Spleen (tissue), 11 donors: ENCODE measurements at regions not wholly inside any gene's neighbourhood (a gene's known extent, or its start where the extent isn't known, plus 50 kb on each side); places are given as distances from the start of the nearest gene placed in this dataset.

Source experiments
- DNase-seq: peaks from one replicate; pipeline ENCODE4 v3.0.0-alpha.2; 2020
- H3K27ac ChIP-seq, 8 donors: fragments of 200-600 bp; sonication (generic) in 7 of 8; 1 replicate in 4 of 8; 2 replicates in 4 of 8; pipeline versions ENCODE4 v1.5.0 to v1.8.0; 2016 to 2021; ENCODE audit warnings: inconsistent platforms in 4 of 8, mild to moderate bottlenecking in 4 of 8, moderate library complexity in 1 of 8
- H3K27me3 ChIP-seq, 7 donors: fragments of 200-600 bp; sonication (generic) in 6 of 7; replicated peaks in 1 of 7; 1 replicate in 4 of 7; 2 replicates in 3 of 7; pipeline versions ENCODE4 v1.5.0 to v1.8.0; 2016 to 2021; ENCODE audit warnings: inconsistent platforms in 3 of 7, mild to moderate bottlenecking in 1 of 7
- H3K36me3 ChIP-seq, 6 donors: fragments of 200-600 bp; sonication (generic) in 5 of 6; 1 replicate in 4 of 6; 2 replicates in 2 of 6; pipeline versions ENCODE4 v1.5.0 to v1.8.0; 2016 to 2021; ENCODE audit warnings: inconsistent platforms in 2 of 6
- H3K4me1 ChIP-seq, 6 donors: fragments of 200-600 bp; sonication (generic) in 5 of 6; 1 replicate in 3 of 6; 2 replicates in 3 of 6; pipeline versions ENCODE4 v1.5.0 to v1.8.0; 2016 to 2021; ENCODE audit warnings: inconsistent platforms in 3 of 6
- H3K4me3 ChIP-seq, 8 donors: fragments of 200-600 bp; sonication (generic) in 7 of 8; 1 replicate in 4 of 8; 2 replicates in 4 of 8; pipeline versions ENCODE4 v1.5.0 to v1.8.0; 2016 to 2021; ENCODE audit warnings: inconsistent platforms in 4 of 8, mild to moderate bottlenecking in 4 of 8, moderate library complexity in 2 of 8
- H3K9me3 ChIP-seq, 8 donors: fragments of 200-600 bp; sonication (generic) in 7 of 8; 1 replicate in 4 of 8; 2 replicates in 4 of 8; pipeline versions ENCODE4 v1.5.0 to v1.8.0; 2016 to 2021; ENCODE audit warnings: inconsistent platforms in 4 of 8
- CTCF ChIP-seq, 11 experiments: fragments of 200-600 bp in 7 of 11; fragments of 450-650 bp in 4 of 11; sonication (generic) in 4 of 11; IDR thresholded peaks in 8 of 11; conservative IDR thresholded peaks in 3 of 11; 1 replicate in 7 of 11; 2 replicates in 4 of 11; pipeline versions ENCODE4 v1.4.0 to v1.8.0; 2016 to 2021; ENCODE audit warnings: antibody characterized with exemption in 11 of 11, inconsistent platforms in 4 of 11, mild to moderate bottlenecking in 1 of 11
- POLR2A ChIP-seq, 3 donors: fragments of 450-650 bp; IDR thresholded peaks; one replicate each; pipeline ENCODE4 v1.5.1; 2017; ENCODE audit warnings: antibody characterized with exemption in 3 of 3, mild to moderate bottlenecking in 1 of 3
- POLR2AphosphoS5 ChIP-seq, 3 donors: sonication (generic); formaldehyde crosslinking; IDR thresholded peaks; one replicate each; pipeline ENCODE4 v1.5.1; 2017; ENCODE audit warnings: antibody characterized with exemption in 3 of 3
- WGBS, 5 donors: extraction: QIAGEN DNeasy Blood & Tissue Kit in 3 of 5; methylation state at CpG; one replicate each; pipeline versions ENCODE4 v1.1.5 to v1.1.7; 2013 to 2018; 5-methylcytosine and 5-hydroxymethylcytosine counted together
- intact Hi-C: fragments of 100-400 bp; cut with DNase I; formaldehyde crosslinking; loops from one replicate; pipeline ENCODE4 v1.15.0; 2023; ENCODE audit warnings: low total_unique reads
- donor health status: healthy with polysubstance abuse.
- donor health status: DM: no; HTN: no; CAD: no; lungs with moderate emphysema.
- donor health status: DM: no; HTN: no; CAD: no.
- donor health status: Bipolar disorder and iron deficiency.
- donor health status: healthy.
- donor health status: DM: no; HTN: no; CAD: no.
- donor health status: DM: yes; HTN: yes; CAD: no.

- Histone ChIP-seq H3K27ac (no peak overlapping the region), H3K4me3 (no peak overlapping the region), H3K36me3 (no peaks in the 10 kb centered on the region), H3K27me3 (peaks cover 0 to 81% (median 29%) of the 10 kb centered on the region in 7 donors), H3K4me1 (no peaks in the 10 kb centered on the region), H3K9me3 (no peaks in the 10 kb centered on the region)
- peak; percentile 44 for DNase-seq
- intact Hi-C loops, result no loop called here
- no peak for TF ChIP-seq POLR2AphosphoS5 (IDR thresholded peaks at IDR 0.05)
- TF ChIP-seq CTCF (IDR thresholded peaks at IDR 0.05 in 8 of 11, conservative IDR thresholded peaks at IDR 0.05 in 3 of 11), result no peak
- TF ChIP-seq POLR2A (IDR thresholded peaks at IDR 0.05), result no peak
- WGBS, 5 donors, result 77 to 91% (median 83%) methylated on average over 10 to 18 of the region's 18 CpGs
These were observed 57.5 kb upstream of the BHLHE23 start for GRCh38 chr20:63064310-63064709.

- WGBS, 5 donors, result 82 to 86% (median 83%) methylated on average over 23 of the region's 23 CpGs
- Histone ChIP-seq H3K4me3 (no peak overlapping the region), H3K27me3 (peaks cover 0 to 79% (median 43%) of the 10 kb centered on the region in 7 donors), H3K27ac (no peak overlapping the region), H3K9me3 (no peaks in the 10 kb centered on the region), H3K36me3 (no peaks in the 10 kb centered on the region), H3K4me1 (no peaks in the 10 kb centered on the region)
- intact Hi-C loops, result no loop called here
- TF ChIP-seq CTCF (IDR thresholded peaks at IDR 0.05 in 8 of 11, conservative IDR thresholded peaks at IDR 0.05 in 3 of 11) (no peak), POLR2AphosphoS5 (IDR thresholded peaks at IDR 0.05) (no peak), POLR2A (IDR thresholded peaks at IDR 0.05) (no peak)
- peak; percentile 25 for DNase-seq
These were observed 55.7 kb upstream of the BHLHE23 start for GRCh38 chr20:63062188-63063140.

GRCh38 chr20:63061771-63062100 is 55.0 kb upstream of the BHLHE23 start:
- 89 to 96% (median 93%) methylated on average over 13 to 14 of the region's 14 CpGs for WGBS, 5 donors
- intact Hi-C loops, result no loop called here
- Histone ChIP-seq H3K4me3 (no peak overlapping the region), H3K36me3 (no peaks in the 10 kb centered on the region), H3K4me1 (peaks cover 0 to 1% (median under 1%) of the 10 kb centered on the region in 6 donors), H3K9me3 (no peaks in the 10 kb centered on the region), H3K27ac (no peak overlapping the region), H3K27me3 (peaks cover 0 to 74% (median 43%) of the 10 kb centered on the region in 7 donors)
- DNase-seq, result peak; percentile 20
- TF ChIP-seq POLR2AphosphoS5 (IDR thresholded peaks at IDR 0.05) (no peak), CTCF (IDR thresholded peaks at IDR 0.05 in 8 of 11, conservative IDR thresholded peaks at IDR 0.05 in 3 of 11) (no peak), POLR2A (IDR thresholded peaks at IDR 0.05) (no peak)

- WGBS, 5 donors, result 89 to 95% (median 94%) methylated on average over 29 of the region's 29 CpGs
- H3K4me3 ChIP-seq, result no peak overlapping the region
- no peaks in the 10 kb centered on the region for H3K9me3 ChIP-seq
- no peaks in the 10 kb centered on the region for H3K36me3 ChIP-seq
- H3K27me3 ChIP-seq, result peaks cover 0 to 74% (median 48%) of the 10 kb centered on the region in 7 donors
- TF ChIP-seq POLR2A (IDR thresholded peaks at IDR 0.05) (no peak), POLR2AphosphoS5 (IDR thresholded peaks at IDR 0.05) (no peak), CTCF (IDR thresholded peaks at IDR 0.05 in 8 of 11, conservative IDR thresholded peaks at IDR 0.05 in 3 of 11) (no peak)
- H3K27ac ChIP-seq, result no peak overlapping the region
- peak; percentile 61 for DNase-seq
- peaks cover 0 to 6% (median 6%) of the 10 kb centered on the region in 6 donors for H3K4me1 ChIP-seq
- intact Hi-C loops, result no loop called here
These were observed 54.4 kb upstream of the BHLHE23 start for GRCh38 chr20:63061051-63061770.
